ENCODE measurements at regions not wholly inside any gene's neighbourhood (a gene's known extent, or its start where the extent isn't known, plus 50 kb on each side); places are given as distances from the start of the nearest gene placed in this dataset.

GRCh38 chr9:7901621-7902020 lies 102.0 kb upstream of the DMAC1 start:
- no peaks in the 10 kb centered on the region for H3K9me3 ChIP-seq (ENCODE audit: insufficient read depth in 2 of 2, low read depth in 1 of 2, low read length in 1 of 2)
- FAIRE-seq, result no peak
- no peak for DNase-seq (ENCODE audit: low read depth in 1 of 2, low spot score in 2 of 2)
- no peak for TF ChIP-seq FOSL1 (IDR thresholded peaks at IDR 0.05; ENCODE audit: insufficient read depth, low read depth, low read length)
- no peak for TF ChIP-seq BCL11A (IDR thresholded peaks at IDR 0.05; ENCODE audit: low read depth in 2 of 2, low read length in 2 of 2)
- no peak for TF ChIP-seq EGR1 (IDR thresholded peaks at IDR 0.05; ENCODE audit: borderline replicate concordance, low read depth, low read length)
- TF ChIP-seq NRF1 (IDR thresholded peaks at IDR 0.05; ENCODE audit: low read depth, low read length), result no peak
- TF ChIP-seq GABPA (IDR thresholded peaks at IDR 0.05; ENCODE audit: borderline replicate concordance, insufficient read depth, low read length), result no peak
- no peak for TF ChIP-seq CBX8 (IDR thresholded peaks at IDR 0.05; ENCODE audit: borderline replicate concordance, low read depth, low read length)
- TF ChIP-seq POU5F1 (IDR thresholded peaks at IDR 0.05; ENCODE audit: low read depth, low read length), result no peak
- no peak for TF ChIP-seq E2F6 (IDR thresholded peaks at IDR 0.05)
- no peak for TF ChIP-seq RFX5 (IDR thresholded peaks at IDR 0.05; ENCODE audit: borderline replicate concordance, low read depth, low read length)
- no peak for TF ChIP-seq HDAC2 (IDR thresholded peaks at IDR 0.05; ENCODE audit: borderline replicate concordance in 1 of 2, low read depth in 2 of 2, low read length in 2 of 2)
- no peak for TF ChIP-seq SP4 (IDR thresholded peaks at IDR 0.05; ENCODE audit: low read length)
- TF ChIP-seq CHD2 (IDR thresholded peaks at IDR 0.05; ENCODE audit: low read length), result no peak
- no peak for TF ChIP-seq RBBP5 (IDR thresholded peaks at IDR 0.05; ENCODE audit: borderline replicate concordance, low read depth, low read length)
- TF ChIP-seq TAF7 (optimal IDR thresholded peaks at IDR 0.05; ENCODE audit: borderline replicate concordance, low read depth, low read length), result no peak

More at GRCh38 chr9:7901621-7902020, 102.0 kb upstream of the DMAC1 start:
- Histone ChIP-seq H2BK15ac (ENCODE audit: low read length) (no peak overlapping the region), H3K4me2 (ENCODE audit: insufficient read depth in 1 of 2, low read depth in 2 of 2, low read length in 2 of 2) (no peak overlapping the region), H2BK120ac (replicated peaks; ENCODE audit: low read depth, low read length) (no peak overlapping the region), H4K91ac (replicated peaks; ENCODE audit: insufficient read length, low read length) (no peak overlapping the region), H2BK12ac (ENCODE audit: low read depth, low read length) (no peak overlapping the region), H4K8ac (ENCODE audit: extremely low read depth, insufficient read depth, low read length) (no peak overlapping the region), H3K4ac (replicated peaks; ENCODE audit: insufficient read length, low read depth, low read length) (no peak overlapping the region), H3K79me1 (ENCODE audit: low read depth, low read length) (no peaks in the 10 kb centered on the region), H3K4me1 (replicated peaks in 1 of 4; ENCODE audit: control insufficient read depth in 3 of 4, insufficient read depth in 4 of 4, low read length in 3 of 4) (no peaks in the 10 kb centered on the region), H3K23ac (ENCODE audit: insufficient read length) (no peak overlapping the region), H2BK20ac (ENCODE audit: low read length) (no peak overlapping the region), H4K20me1 (replicated peaks in 1 of 2; ENCODE audit: control insufficient read depth in 1 of 2, insufficient read depth in 2 of 2, low read length in 2 of 2) (no peaks in the 10 kb centered on the region), H3K36me3 (ENCODE audit: control insufficient read depth in 2 of 4, insufficient read depth in 4 of 4, low read length in 3 of 4) (no peaks in the 10 kb centered on the region), H3K14ac (ENCODE audit: insufficient read length) (no peak overlapping the region), H2AK5ac (ENCODE audit: low read depth, low read length) (no peak overlapping the region), H4K5ac (ENCODE audit: insufficient read length, low read depth, low read length) (no peak overlapping the region), H3K9ac (replicated peaks in 1 of 4; ENCODE audit: extremely low read depth in 1 of 4, low read depth in 3 of 4, low read length in 3 of 4) (no peak overlapping the region), H3K56ac (replicated peaks; ENCODE audit: insufficient read length, low read depth, low read length) (no peak overlapping the region), H3K27ac (ENCODE audit: low read depth, low read length) (no peak overlapping the region), H3K27me3 (replicated peaks in 1 of 4; ENCODE audit: control insufficient read depth in 3 of 4, extremely low read depth in 1 of 4, insufficient read depth in 3 of 4, low read length in 3 of 4) (no peaks in the 10 kb centered on the region), H3K4me3 (ENCODE audit: extremely low read depth in 1 of 4, insufficient read depth in 2 of 4, low read depth in 3 of 4, low read length in 4 of 4) (no peak overlapping the region), H2AFZ (ENCODE audit: low read length) (no peak overlapping the region), H3K79me2 (ENCODE audit: control insufficient read depth in 1 of 2, insufficient read depth in 2 of 2, low read length in 2 of 2) (no peaks in the 10 kb centered on the region), H2BK5ac (ENCODE audit: low read depth, low read length) (no peak overlapping the region), H3K18ac (ENCODE audit: extremely low read depth, low read length) (no peak overlapping the region), H3K23me2 (ENCODE audit: low read depth, low read length) (no peaks in the 10 kb centered on the region; the same call in 1 of the 2 replicates)
- ChIA-PET POLR2A (ENCODE audit: partially characterized antibody) (no interaction called here), CTCF (ENCODE audit: partially characterized antibody) (no interaction called here)
- WGBS, 2 experiments (ENCODE audit: extremely low coverage in 1 of 2, insufficient coverage in 1 of 2, insufficient read length in 1 of 2, insufficient replicate concordance in 2 of 2, low coverage in 1 of 2, low lambda C conversion rate in 2 of 2, missing lambda C conversion rate in 1 of 2), result 85% methylated on average over 4 of the region's 4 CpGs; no CpG with 5 or more reads in 1 of the 2 experiments
